HEK293 (cell line): ENCODE measurements at regions not wholly inside any gene's neighbourhood (a gene's known extent, or its start where the extent isn't known, plus 50 kb on each side); places are given as distances from the start of the nearest gene placed in this dataset.

Experiments used
- KLF16 ChIP-seq: fragments of 450-650 bp; formaldehyde crosslinking; IDR thresholded peaks from 2 replicates; pipeline ENCODE4 v1.5.1; 2017; ENCODE audit warnings: missing biosample characterization, missing genetic modification characterization
- OSR2 ChIP-seq: fragments of 450-650 bp; formaldehyde crosslinking; IDR thresholded peaks from 2 replicates; pipeline ENCODE4 v1.5.1; 2016; ENCODE audit warnings: missing biosample characterization, missing genetic modification characterization
- SETDB1 ChIP-seq: IDR thresholded peaks from one replicate; pipeline ENCODE4 v1.6.1; 2017; ENCODE audit warnings: mild to moderate bottlenecking, low read length, moderate library complexity, mixed read lengths; ENCODE audit not compliant: insufficient read length
- YY1 ChIP-seq: fragments of 450-650 bp; formaldehyde crosslinking; IDR thresholded peaks from 2 replicates; pipeline ENCODE4 v1.5.1; 2018; ENCODE audit warnings: missing biosample characterization, missing genetic modification characterization
- ZBTB17 ChIP-seq: fragments of 450-650 bp; formaldehyde crosslinking; IDR thresholded peaks from 2 replicates; pipeline ENCODE4 v1.5.1; 2016; ENCODE audit warnings: missing biosample characterization, missing genetic modification characterization
- ZNF121 ChIP-seq: fragments of 450-650 bp; formaldehyde crosslinking; IDR thresholded peaks from 2 replicates; pipeline ENCODE4 v1.5.1; 2016; ENCODE audit warnings: missing biosample characterization, missing genetic modification characterization
- ZNF138 ChIP-seq: fragments of 450-650 bp; formaldehyde crosslinking; IDR thresholded peaks from 2 replicates; pipeline ENCODE4 v1.5.1; 2016; ENCODE audit warnings: missing biosample characterization, missing genetic modification characterization, borderline replicate concordance
- ZNF473 ChIP-seq: fragments of 450-650 bp; formaldehyde crosslinking; IDR thresholded peaks from 2 replicates; pipeline ENCODE4 v1.5.1; 2017; ENCODE audit warnings: missing biosample characterization, missing genetic modification characterization
- ZSCAN4 ChIP-seq: fragments of 450-650 bp; formaldehyde crosslinking; IDR thresholded peaks from 2 replicates; pipeline ENCODE4 v1.5.1; 2017; ENCODE audit warnings: missing biosample characterization, missing genetic modification characterization
- TF ChIP-seq, protein P1 (sequence below): fragments of 450-650 bp; formaldehyde crosslinking; IDR thresholded peaks from 2 replicates; pipeline ENCODE4 v1.5.1; 2016; ENCODE audit warnings: missing biosample characterization, missing genetic modification characterization, low read depth
- TF ChIP-seq, protein P2 (sequence below): fragments of 450-650 bp; formaldehyde crosslinking; IDR thresholded peaks from 2 replicates; pipeline ENCODE4 v1.5.1; 2016; ENCODE audit warnings: missing biosample characterization, missing genetic modification characterization

GRCh38 chr14:71661441-71661840 is 270.8 kb upstream of the RGS6 start:
- no peak for TF ChIP-seq SETDB1
- no peak for TF ChIP-seq ZSCAN4
- no peak for TF ChIP-seq ZNF138
- TF ChIP-seq, protein P1, sequence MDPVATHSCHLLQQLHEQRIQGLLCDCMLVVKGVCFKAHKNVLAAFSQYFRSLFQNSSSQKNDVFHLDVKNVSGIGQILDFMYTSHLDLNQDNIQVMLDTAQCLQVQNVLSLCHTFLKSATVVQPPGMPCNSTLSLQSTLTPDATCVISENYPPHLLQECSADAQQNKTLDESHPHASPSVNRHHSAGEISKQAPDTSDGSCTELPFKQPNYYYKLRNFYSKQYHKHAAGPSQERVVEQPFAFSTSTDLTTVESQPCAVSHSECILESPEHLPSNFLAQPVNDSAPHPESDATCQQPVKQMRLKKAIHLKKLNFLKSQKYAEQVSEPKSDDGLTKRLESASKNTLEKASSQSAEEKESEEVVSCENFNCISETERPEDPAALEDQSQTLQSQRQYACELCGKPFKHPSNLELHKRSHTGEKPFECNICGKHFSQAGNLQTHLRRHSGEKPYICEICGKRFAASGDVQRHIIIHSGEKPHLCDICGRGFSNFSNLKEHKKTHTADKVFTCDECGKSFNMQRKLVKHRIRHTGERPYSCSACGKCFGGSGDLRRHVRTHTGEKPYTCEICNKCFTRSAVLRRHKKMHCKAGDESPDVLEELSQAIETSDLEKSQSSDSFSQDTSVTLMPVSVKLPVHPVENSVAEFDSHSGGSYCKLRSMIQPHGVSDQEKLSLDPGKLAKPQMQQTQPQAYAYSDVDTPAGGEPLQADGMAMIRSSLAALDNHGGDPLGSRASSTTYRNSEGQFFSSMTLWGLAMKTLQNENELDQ (tag by site-specific recombination) = no peak
- TF ChIP-seq ZNF121 (tag by site-specific recombination) = no peak
- TF ChIP-seq ZNF473 = no peak
- TF ChIP-seq, protein P2, sequence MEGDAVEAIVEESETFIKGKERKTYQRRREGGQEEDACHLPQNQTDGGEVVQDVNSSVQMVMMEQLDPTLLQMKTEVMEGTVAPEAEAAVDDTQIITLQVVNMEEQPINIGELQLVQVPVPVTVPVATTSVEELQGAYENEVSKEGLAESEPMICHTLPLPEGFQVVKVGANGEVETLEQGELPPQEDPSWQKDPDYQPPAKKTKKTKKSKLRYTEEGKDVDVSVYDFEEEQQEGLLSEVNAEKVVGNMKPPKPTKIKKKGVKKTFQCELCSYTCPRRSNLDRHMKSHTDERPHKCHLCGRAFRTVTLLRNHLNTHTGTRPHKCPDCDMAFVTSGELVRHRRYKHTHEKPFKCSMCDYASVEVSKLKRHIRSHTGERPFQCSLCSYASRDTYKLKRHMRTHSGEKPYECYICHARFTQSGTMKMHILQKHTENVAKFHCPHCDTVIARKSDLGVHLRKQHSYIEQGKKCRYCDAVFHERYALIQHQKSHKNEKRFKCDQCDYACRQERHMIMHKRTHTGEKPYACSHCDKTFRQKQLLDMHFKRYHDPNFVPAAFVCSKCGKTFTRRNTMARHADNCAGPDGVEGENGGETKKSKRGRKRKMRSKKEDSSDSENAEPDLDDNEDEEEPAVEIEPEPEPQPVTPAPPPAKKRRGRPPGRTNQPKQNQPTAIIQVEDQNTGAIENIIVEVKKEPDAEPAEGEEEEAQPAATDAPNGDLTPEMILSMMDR = no peak
- no peak for TF ChIP-seq ZBTB17 (tag by site-specific recombination)
- TF ChIP-seq YY1 (tag by site-specific recombination) = no peak
- no peak for TF ChIP-seq OSR2 (tag by site-specific recombination)
- TF ChIP-seq KLF16 (tag by site-specific recombination) = no peak
